Neural cell (in vitro differentiated cells): ENCODE measurements at regions not wholly inside any gene's neighbourhood (a gene's known extent, or its start where the extent isn't known, plus 50 kb on each side); places are given as distances from the start of the nearest gene placed in this dataset.

Source experiments
- H2AFZ ChIP-seq: fragments of 200-600, 300-800 bp; sonication (generic), shearing (Covaris generic); 2 replicates; pipeline ENCODE4 v1.6.0; 2014; ENCODE audit warnings: low read depth, mild to moderate bottlenecking, antibody characterized with exemption, low read length, moderate library complexity
- H3F3A ChIP-seq: fragments of 200-600 bp; shearing (Covaris generic); 2 replicates; pipeline ENCODE4 v1.6.1; 2016; ENCODE audit warnings: mild to moderate bottlenecking, moderate library complexity, mixed read lengths, antibody characterized with exemption, low read length; ENCODE audit not compliant: insufficient read depth, poor library complexity, severe bottlenecking
- H3K27ac ChIP-seq: fragments of 200-600, 300-800 bp; sonication (generic), shearing (Covaris generic); 2 replicates; pipeline ENCODE4 v1.5.1; 2014; ENCODE audit warnings: mild to moderate bottlenecking, low read length, moderate library complexity
- H3K27me3 ChIP-seq: fragments of 300-800, 200-600 bp; sonication (generic), shearing (Covaris generic); 2 replicates; pipeline ENCODE4 v1.6.0; 2014; ENCODE audit warnings: mild to moderate bottlenecking, low read depth, low read length, moderate library complexity; ENCODE audit not compliant: insufficient read depth
- H3K36me3 ChIP-seq: fragments of 300-800, 200-600 bp; sonication (generic), shearing (Covaris generic); 2 replicates; pipeline ENCODE4 v1.5.1; 2014; ENCODE audit warnings: mild to moderate bottlenecking, antibody characterized with exemption, low read length, moderate library complexity; ENCODE audit not compliant: insufficient read depth
- H3K4me2 ChIP-seq: fragments of 300-800, 200-600 bp; sonication (generic), shearing (Covaris generic); 2 replicates; pipeline ENCODE4 v1.6.0; 2014; ENCODE audit warnings: mild to moderate bottlenecking, low read length
- H3K4me3 ChIP-seq: fragments of 300-800, 200-600 bp; sonication (generic), shearing (Covaris generic); 2 replicates; pipeline ENCODE4 v1.5.1; 2014; ENCODE audit warnings: mild to moderate bottlenecking, low read length, moderate library complexity
- H3K79me2 ChIP-seq: fragments of 200-600 bp; shearing (Covaris generic); replicated peaks from 2 replicates; pipeline ENCODE4 v1.6.0; 2014; ENCODE audit warnings: mild to moderate bottlenecking, low read length, moderate library complexity; ENCODE audit not compliant: insufficient read depth
- H3K9ac ChIP-seq: fragments of 300-800, 200-600 bp; sonication (generic), shearing (Covaris generic); 2 replicates; pipeline ENCODE4 v1.6.1; 2016; ENCODE audit warnings: mild to moderate bottlenecking, low read length, mixed read lengths
- H3K9me2 ChIP-seq: fragments of 200-600 bp; shearing (Covaris generic); 2 replicates; pipeline ENCODE4 v1.6.1; 2016; ENCODE audit warnings: mild to moderate bottlenecking, low read length, mixed read lengths; ENCODE audit not compliant: insufficient read depth
- H3K9me3 ChIP-seq: fragments of 200-600, 300-800 bp; sonication (generic), shearing (Covaris generic); 2 replicates; pipeline ENCODE4 v1.6.1; 2016; ENCODE audit warnings: mild to moderate bottlenecking, mixed run types, low read length, moderate library complexity, mixed read lengths
- H4K20me1 ChIP-seq: fragments of 200-600 bp; shearing (Covaris generic); 2 replicates; pipeline ENCODE4 v1.6.1; 2016; ENCODE audit warnings: mild to moderate bottlenecking, mixed run types; ENCODE audit not compliant: insufficient read depth
- EP300 ChIP-seq: fragments of 450-650 bp; conservative IDR thresholded peaks from 2 replicates; pipeline ENCODE4 v1.6.1; 2014; ENCODE audit warnings: antibody characterized with exemption, mild to moderate bottlenecking, moderate library complexity; ENCODE audit not compliant: poor library complexity, severe bottlenecking
- EZH2 ChIP-seq: fragments of 200-600, 300-800 bp; shearing (Covaris generic), sonication (generic); IDR thresholded peaks from 2 replicates; pipeline ENCODE4 v1.6.1; 2014; ENCODE audit warnings: antibody characterized with exemption, low read length, borderline replicate concordance, mild to moderate bottlenecking; ENCODE audit not compliant: insufficient read depth, poor library complexity, severe bottlenecking
- MXI1 ChIP-seq: fragments of 450-650 bp; conservative IDR thresholded peaks from 2 replicates; pipeline ENCODE4 v1.6.1; 2014; ENCODE audit warnings: antibody characterized with exemption, mild to moderate bottlenecking; ENCODE audit not compliant: poor library complexity, severe bottlenecking
- POLR2AphosphoS5 ChIP-seq: IDR thresholded peaks from 2 replicates; pipeline ENCODE4 v1.6.1; 2012
- RAD21 ChIP-seq: fragments of 450-650 bp; conservative IDR thresholded peaks from 2 replicates; pipeline ENCODE4 v1.6.1; 2014; ENCODE audit warnings: antibody characterized with exemption, mild to moderate bottlenecking, moderate library complexity
- REST ChIP-seq: IDR thresholded peaks from 2 replicates; pipeline ENCODE4 v1.6.1; 2012; ENCODE audit warnings: borderline replicate concordance
- SMC3 ChIP-seq: fragments of 450-650 bp; conservative IDR thresholded peaks from 2 replicates; pipeline ENCODE4 v1.6.1; 2014; ENCODE audit warnings: antibody characterized with exemption, mild to moderate bottlenecking, moderate library complexity; ENCODE audit not compliant: poor library complexity
- TAF1 ChIP-seq: IDR thresholded peaks from 2 replicates; pipeline ENCODE4 v1.6.1; 2012; ENCODE audit warnings: low read depth
- TF ChIP-seq, protein P1 (sequence below): fragments of 450-650 bp; IDR thresholded peaks from 2 replicates; pipeline ENCODE4 v1.5.1; 2014; ENCODE audit warnings: antibody characterized with exemption, mild to moderate bottlenecking, moderate library complexity; ENCODE audit not compliant: poor library complexity, severe bottlenecking

DNA sequence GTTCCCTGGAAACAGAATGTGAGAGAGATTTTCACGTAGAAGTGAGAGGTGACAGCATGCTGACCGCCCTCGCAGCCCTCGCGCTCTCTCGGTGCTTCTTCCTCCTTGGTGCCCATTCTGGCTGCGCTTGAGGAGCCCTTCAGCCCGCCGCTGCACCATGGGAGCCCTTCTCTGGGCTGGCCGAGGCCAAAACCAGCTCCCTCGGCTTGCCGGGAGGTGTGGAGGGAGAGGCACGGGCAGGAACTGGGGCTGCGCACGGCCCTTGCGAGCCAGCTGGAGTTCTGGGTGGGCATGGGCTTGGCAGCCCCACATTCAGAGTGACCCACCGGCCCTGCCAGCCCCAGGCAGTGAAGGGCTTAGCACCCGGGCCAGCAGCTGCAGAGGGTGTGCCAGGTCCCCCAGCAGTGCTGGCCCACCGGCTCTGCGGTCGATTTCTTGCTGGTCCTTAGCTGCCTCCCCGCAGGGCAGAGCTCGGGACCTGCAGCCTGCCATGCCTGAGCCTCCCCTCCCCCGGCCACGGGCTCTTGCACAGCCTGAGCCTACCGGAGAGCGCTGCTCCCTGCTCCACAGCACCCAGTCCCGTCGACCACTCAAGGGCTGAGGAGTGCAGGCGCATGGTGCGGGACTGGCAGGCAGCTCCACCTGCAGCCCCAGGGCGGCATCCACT, 888.7 kb upstream of the ZWINT start:
- Histone ChIP-seq H3F3A (no peaks in the 10 kb centered on the region), H2AFZ (no peak overlapping the region), H3K9me2 (no peaks in the 10 kb centered on the region), H3K9ac (no peak overlapping the region), H3K9me3 (no peaks in the 10 kb centered on the region), H4K20me1 (no peaks in the 10 kb centered on the region), H3K79me2 (no peaks in the 10 kb centered on the region), H3K27me3 (no peaks in the 10 kb centered on the region), H3K4me2 (no peak overlapping the region), H3K36me3 (no peaks in the 10 kb centered on the region), H3K27ac (no peak overlapping the region), H3K4me3 (no peak overlapping the region)
- TF ChIP-seq POLR2AphosphoS5 (no peak), SMC3 (no peak), EZH2 (no peak), REST (no peak), MXI1 (no peak), RAD21 (no peak), EP300 (no peak), TAF1 (no peak)
- TF ChIP-seq, protein P1, sequence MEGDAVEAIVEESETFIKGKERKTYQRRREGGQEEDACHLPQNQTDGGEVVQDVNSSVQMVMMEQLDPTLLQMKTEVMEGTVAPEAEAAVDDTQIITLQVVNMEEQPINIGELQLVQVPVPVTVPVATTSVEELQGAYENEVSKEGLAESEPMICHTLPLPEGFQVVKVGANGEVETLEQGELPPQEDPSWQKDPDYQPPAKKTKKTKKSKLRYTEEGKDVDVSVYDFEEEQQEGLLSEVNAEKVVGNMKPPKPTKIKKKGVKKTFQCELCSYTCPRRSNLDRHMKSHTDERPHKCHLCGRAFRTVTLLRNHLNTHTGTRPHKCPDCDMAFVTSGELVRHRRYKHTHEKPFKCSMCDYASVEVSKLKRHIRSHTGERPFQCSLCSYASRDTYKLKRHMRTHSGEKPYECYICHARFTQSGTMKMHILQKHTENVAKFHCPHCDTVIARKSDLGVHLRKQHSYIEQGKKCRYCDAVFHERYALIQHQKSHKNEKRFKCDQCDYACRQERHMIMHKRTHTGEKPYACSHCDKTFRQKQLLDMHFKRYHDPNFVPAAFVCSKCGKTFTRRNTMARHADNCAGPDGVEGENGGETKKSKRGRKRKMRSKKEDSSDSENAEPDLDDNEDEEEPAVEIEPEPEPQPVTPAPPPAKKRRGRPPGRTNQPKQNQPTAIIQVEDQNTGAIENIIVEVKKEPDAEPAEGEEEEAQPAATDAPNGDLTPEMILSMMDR = no peak

GRCh38 chr10:57247271-57247670, 886.2 kb upstream of the ZWINT start:
- Histone ChIP-seq H3K9me3 (no peaks in the 10 kb centered on the region), H2AFZ (no peak overlapping the region), H4K20me1 (no peaks in the 10 kb centered on the region), H3K36me3 (no peaks in the 10 kb centered on the region), H3K27ac (no peak overlapping the region), H3F3A (no peaks in the 10 kb centered on the region), H3K9me2 (no peaks in the 10 kb centered on the region), H3K9ac (no peak overlapping the region), H3K27me3 (no peaks in the 10 kb centered on the region), H3K79me2 (no peaks in the 10 kb centered on the region), H3K4me2 (no peak overlapping the region), H3K4me3 (no peak overlapping the region)
- no peak for TF ChIP-seq SMC3
